Testis (tissue), 2 donors: ENCODE measurements at regions not wholly inside any gene's neighbourhood (a gene's known extent, or its start where the extent isn't known, plus 50 kb on each side); places are given as distances from the start of the nearest gene placed in this dataset.

Source experiments
- CTCF ChIP-seq, 3 experiments: fragments of 450-650 bp in 2 of 3; fragments of 200-600 bp in 1 of 3; sonication (generic) in 1 of 3; IDR thresholded peaks; one replicate each; pipeline ENCODE4 v1.5.1; 2016 to 2019; ENCODE audit warnings: antibody characterized with exemption in 3 of 3, mild to moderate bottlenecking in 2 of 3, moderate library complexity in 1 of 3
- POLR2A ChIP-seq: fragments of 450-650 bp; IDR thresholded peaks from one replicate; pipeline ENCODE4 v1.6.1; 2017; ENCODE audit warnings: antibody characterized with exemption, mild to moderate bottlenecking, moderate library complexity

- TF ChIP-seq CTCF (IDR thresholded peaks at IDR 0.05) (no peak), POLR2A (no peak)
Measured at GRCh38 chr5:68080282-68081050, 135.1 kb upstream of the PIK3R1 start.
